ENCODE measurements at regions not wholly inside any gene's neighbourhood (a gene's known extent, or its start where the extent isn't known, plus 50 kb on each side); places are given as distances from the start of the nearest gene placed in this dataset.
"Not testable (repeated sequence)": the region's sequence is repeated elsewhere in the genome, so short reads cannot be mapped to it uniquely, and the experiment has no call there.

DNA sequence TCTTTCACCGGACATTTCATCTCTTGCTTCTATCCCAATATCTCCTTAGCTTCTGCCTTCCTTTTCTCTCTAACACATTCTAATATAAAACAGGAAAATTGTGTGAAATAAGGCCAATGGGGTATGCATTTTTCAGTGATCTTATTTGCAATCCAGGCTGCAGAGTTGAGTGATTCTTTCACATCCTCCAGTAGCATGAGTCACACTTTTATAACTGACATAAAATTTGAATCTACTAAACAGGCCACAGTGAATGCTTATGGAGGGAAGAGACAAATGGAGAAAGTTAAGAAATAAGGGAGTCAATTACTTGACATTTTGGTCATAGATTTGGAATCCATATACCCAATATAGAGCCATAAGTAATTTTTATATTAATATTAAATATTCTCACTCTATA lies 1037.0 kb upstream of the SPRY2 start:
- TF ChIP-seq, protein P1, sequence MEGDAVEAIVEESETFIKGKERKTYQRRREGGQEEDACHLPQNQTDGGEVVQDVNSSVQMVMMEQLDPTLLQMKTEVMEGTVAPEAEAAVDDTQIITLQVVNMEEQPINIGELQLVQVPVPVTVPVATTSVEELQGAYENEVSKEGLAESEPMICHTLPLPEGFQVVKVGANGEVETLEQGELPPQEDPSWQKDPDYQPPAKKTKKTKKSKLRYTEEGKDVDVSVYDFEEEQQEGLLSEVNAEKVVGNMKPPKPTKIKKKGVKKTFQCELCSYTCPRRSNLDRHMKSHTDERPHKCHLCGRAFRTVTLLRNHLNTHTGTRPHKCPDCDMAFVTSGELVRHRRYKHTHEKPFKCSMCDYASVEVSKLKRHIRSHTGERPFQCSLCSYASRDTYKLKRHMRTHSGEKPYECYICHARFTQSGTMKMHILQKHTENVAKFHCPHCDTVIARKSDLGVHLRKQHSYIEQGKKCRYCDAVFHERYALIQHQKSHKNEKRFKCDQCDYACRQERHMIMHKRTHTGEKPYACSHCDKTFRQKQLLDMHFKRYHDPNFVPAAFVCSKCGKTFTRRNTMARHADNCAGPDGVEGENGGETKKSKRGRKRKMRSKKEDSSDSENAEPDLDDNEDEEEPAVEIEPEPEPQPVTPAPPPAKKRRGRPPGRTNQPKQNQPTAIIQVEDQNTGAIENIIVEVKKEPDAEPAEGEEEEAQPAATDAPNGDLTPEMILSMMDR (conservative IDR thresholded peaks at IDR 0.05) = no peak
- TF ChIP-seq ZFX (IDR thresholded peaks at IDR 0.05) = no peak

DNA sequence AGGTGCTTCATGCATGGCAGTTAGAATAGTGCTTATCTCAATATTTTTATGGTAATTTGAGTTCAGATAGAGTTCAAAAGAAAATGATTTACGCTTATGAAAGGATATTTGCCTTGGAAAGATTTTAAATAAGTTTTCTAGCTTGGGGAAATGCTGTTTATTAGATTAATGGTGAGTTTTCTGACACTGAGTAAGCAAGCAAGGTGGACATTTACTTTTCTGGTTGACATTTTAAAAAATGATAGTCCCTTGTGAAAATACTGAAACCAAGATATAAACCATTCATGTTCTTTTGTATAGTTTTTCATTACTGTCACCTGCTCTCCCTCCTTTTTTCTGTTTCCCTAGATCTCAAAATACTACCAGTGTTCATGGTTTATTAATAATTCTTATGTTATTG lies 1034.8 kb upstream of the SPRY2 start:
- TF ChIP-seq, protein P1 (conservative IDR thresholded peaks at IDR 0.05) = no peak
- no peak for TF ChIP-seq ZFX (IDR thresholded peaks at IDR 0.05)
- H3K27ac ChIP-seq = no peak overlapping the region

More for the DNA sequence above, 1037.0 kb upstream of the SPRY2 start:
- H3K27ac ChIP-seq = no peak overlapping the region

DNA sequence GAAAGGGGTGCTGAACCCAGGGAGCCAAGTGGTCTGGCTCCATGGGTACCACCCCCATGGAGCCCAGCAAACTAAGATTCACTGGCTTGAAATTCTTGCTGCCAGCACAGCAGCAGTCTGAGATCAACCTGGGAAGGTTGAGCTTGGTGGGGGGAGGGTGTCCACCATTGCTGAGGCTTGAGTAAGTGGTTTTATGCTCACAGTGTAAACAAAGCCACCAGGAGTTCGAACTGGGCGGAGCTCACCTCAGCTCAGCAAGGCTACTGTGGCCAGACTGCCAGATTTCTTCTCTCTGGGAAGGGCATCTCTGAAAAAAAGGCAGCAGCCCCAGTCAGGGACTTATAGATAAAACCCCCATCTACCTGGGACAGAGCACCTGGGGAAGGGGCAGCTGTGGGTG lies 1021.8 kb upstream of the SPRY2 start:
- not testable (repeated sequence) for H3K27ac ChIP-seq

DNA sequence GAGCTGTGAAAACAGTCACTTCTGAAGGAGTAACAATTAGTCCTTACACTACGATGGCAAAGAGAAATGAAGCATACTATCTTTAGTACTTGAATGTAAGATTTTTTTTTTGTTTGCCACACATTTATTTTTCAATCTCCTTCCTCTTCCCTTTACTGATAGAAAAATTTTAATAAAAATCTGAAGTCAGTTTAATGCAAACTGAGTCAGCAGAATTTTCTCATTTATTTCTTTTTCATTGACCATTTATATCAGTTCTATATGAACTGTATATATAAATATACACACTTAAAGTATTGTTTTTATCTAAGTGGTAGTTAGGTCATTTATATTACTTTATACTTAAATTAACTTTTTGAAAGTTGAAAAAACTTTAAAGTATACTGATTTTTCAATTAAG lies 1009.1 kb upstream of the SPRY2 start:
- H3K27ac ChIP-seq = no peak overlapping the region
- TF ChIP-seq ZFX (IDR thresholded peaks at IDR 0.05) = no peak
- TF ChIP-seq, protein P1 (conservative IDR thresholded peaks at IDR 0.05) = no peak

DNA sequence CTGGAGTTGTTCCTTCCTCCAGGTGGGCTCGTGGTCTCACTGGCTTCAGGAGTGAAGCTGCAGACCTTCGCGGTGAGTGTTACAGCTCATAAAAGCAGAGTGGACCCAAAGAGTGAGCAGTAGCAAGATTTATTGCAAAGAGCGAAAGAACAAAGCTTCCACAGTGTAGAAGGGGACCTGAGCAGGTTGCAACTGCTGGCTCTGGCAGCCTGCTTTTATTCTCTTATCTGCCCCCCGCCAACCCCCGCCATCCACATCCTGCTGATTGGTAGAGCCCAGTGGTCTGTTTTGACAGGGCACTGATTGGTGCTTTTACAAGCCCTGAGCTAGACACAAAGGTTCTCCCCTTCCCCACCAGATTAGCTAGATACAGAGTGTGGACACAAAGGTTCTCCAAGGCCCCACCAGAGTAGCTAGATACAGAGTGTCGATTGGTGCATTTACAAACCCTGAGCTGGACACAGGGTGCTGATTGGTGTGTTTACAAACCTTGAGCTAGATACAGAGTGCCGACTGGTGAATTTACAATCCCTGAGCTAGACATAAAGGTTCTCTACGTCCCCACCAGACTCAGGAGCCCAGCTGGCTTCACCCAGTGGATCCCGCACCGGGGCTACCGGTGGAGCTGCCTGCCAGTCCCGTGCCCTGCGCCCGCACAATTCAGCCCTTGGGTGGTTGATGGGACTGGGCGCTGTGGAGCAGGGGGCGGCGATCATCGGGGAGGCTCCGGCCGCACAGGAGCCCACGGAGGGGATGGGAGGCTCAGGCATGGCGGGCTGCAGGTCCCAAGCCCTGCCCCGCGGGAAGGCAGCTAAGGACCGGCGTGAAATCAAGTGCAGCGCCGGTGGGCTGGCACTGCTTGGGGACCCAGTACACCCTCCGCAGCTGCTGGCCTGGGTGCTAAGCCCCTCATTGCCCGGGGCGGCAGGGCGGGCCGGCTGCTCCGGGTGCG lies 999.5 kb upstream of the SPRY2 start:
- not testable (repeated sequence) for H3K27ac ChIP-seq

DNA sequence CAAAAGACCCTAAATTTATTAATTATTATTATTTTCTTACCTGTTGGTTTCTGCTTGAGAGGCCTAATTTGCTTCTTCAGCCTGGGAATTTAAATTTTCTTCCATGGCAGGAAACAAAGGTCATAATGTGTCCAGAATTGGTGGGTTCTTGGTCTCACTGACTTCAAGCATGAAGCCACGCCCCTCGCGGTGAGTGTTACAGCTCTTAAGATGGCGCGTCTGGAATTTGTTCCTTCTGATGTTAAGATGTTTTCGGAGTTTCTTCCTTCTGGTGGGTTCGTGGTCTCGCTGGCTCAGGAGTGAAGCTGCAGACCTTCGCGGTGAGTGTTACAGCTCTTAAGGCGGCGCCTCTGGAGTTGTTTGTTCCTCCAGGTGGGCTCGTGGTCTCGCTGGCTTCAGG lies 998.7 kb upstream of the SPRY2 start:
- H3K27ac ChIP-seq = not testable (repeated sequence)

DNA sequence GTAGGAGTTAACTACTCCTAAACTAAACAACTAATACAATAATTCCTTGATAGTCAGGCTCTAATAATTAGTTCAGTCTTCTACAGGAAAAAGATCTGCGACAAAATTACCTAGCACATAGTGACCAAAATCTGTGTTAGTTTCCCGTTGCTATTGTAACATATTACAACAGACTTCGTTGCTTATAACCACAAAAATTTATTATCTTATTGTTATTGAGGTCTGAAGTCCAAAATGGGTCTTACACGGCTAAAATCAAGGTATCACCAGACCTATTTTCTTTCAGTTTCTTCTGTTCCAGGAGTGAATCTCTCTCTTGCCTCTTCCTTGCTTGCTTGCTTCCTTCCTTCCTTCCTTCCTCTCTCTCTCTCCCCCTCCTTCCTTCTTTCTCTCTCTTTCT lies 993.6 kb upstream of the SPRY2 start:
- no peak for TF ChIP-seq ZFX (IDR thresholded peaks at IDR 0.05)
- TF ChIP-seq, protein P1 (conservative IDR thresholded peaks at IDR 0.05) = no peak
- H3K27ac ChIP-seq = no peak overlapping the region

DNA sequence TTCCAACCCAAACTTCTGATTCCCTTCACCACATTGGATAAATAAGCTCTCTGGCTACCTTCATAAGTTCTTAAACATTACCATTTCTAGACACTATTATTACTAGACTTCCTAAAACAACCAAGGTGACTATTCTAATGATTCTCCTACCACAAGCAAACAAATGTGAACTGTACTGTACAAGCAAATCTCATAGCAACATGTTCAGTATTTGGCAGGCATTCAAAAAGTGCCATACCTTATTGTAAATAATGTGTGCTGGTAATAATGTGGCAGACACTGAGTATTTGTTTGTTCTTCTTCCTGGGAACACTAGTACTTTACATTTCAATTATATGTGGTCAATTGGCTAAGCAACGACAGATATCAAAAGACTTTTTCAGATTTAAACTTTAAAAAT lies 986.0 kb upstream of the SPRY2 start:
- TF ChIP-seq, protein P1 (conservative IDR thresholded peaks at IDR 0.05) = no peak
- TF ChIP-seq ZFX (IDR thresholded peaks at IDR 0.05) = no peak
- no peak overlapping the region for H3K27ac ChIP-seq

DNA sequence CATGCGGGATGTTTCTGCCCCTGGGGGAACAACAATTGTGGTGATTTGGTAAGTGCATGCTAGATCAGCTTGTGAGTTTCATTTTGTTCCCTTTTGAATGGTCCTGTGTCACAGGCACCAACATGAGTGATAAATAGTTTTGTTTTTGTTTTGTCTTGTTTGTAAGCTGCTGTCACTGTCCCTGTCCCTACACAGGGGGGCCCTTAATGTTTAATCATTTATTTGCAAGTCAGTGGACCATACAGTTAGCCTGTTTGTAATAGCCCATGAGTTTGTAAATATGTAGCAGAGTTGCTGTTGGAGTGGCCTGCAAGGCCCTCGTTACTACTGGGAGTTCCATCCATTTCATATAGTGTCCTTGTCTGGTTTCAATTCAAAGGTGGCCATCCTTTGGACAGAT lies 979.6 kb upstream of the SPRY2 start:
- no peak overlapping the region for H3K27ac ChIP-seq
- no peak for TF ChIP-seq ZFX (IDR thresholded peaks at IDR 0.05)
- TF ChIP-seq, protein P1 (conservative IDR thresholded peaks at IDR 0.05) = no peak
